WTC11 (cell line): ENCODE measurements at regions not wholly inside any gene's neighbourhood (a gene's known extent, or its start where the extent isn't known, plus 50 kb on each side); places are given as distances from the start of the nearest gene placed in this dataset.

Source experiments
- ATAC-seq: fragments of 200-7000 bp; cut with Tn5 transposase; 2 replicates; pipeline ENCODE4 v1.10.0; 2021; ENCODE audit warnings: mild to moderate bottlenecking, moderate library complexity
- CTCF ChIA-PET: fragments of 300-600 bp; sonication (Branson Sonifier 250); formaldehyde crosslinking; loops from one replicate; lab custom pipeline; 2021; ENCODE audit warnings: antibody characterized with exemption; lab: Charles Lee
- POLR2A ChIA-PET: fragments of 350-600 bp; sonication (Branson Sonifier 250); formaldehyde crosslinking; loops from one replicate; lab custom pipeline; 2021; ENCODE audit warnings: antibody characterized with exemption; lab: Charles Lee
- DNase-seq: peaks from one replicate; pipeline ENCODE4 v3.0.0; 2021; ENCODE audit warnings: low spot score
- H3K27ac Mint-ChIP-seq: 2 replicates; pipeline ENCODE4 v1.8.0; 2021; ENCODE audit warnings: mixed read lengths
- H3K27me3 Mint-ChIP-seq: 2 replicates; pipeline ENCODE4 v1.8.0; 2021; ENCODE audit warnings: low read depth, mild to moderate bottlenecking, moderate library complexity, mixed read lengths
- H3K36me3 Mint-ChIP-seq: 2 replicates; pipeline ENCODE4 v1.8.0; 2021; ENCODE audit warnings: mixed read lengths
- H3K4me1 Mint-ChIP-seq: 2 replicates; pipeline ENCODE4 v1.8.0; 2022; ENCODE audit warnings: mixed read lengths
- H3K4me3 Mint-ChIP-seq: 2 replicates; pipeline ENCODE4 v1.8.0; 2021; ENCODE audit warnings: mild to moderate bottlenecking, moderate library complexity, mixed read lengths
- H3K9me3 Mint-ChIP-seq: 2 replicates; pipeline ENCODE4 v1.8.0; 2021; ENCODE audit warnings: mixed read lengths
- CBFB ChIP-seq: sonication (generic); formaldehyde crosslinking; IDR thresholded peaks from 2 replicates; pipeline ENCODE4 v1.8.1; 2022; ENCODE audit warnings: mild to moderate bottlenecking, low read depth, missing genetic modification reagents
- CREM ChIP-seq: sonication (generic); formaldehyde crosslinking; IDR thresholded peaks from 2 replicates; pipeline ENCODE4 v1.8.1; 2022; ENCODE audit warnings: mild to moderate bottlenecking, missing genetic modification reagents, moderate library complexity
- ETV6 ChIP-seq: sonication (generic); formaldehyde crosslinking; IDR thresholded peaks from 2 replicates; pipeline ENCODE4 v1.8.1; 2022; ENCODE audit warnings: mild to moderate bottlenecking, missing genetic modification reagents
- GRHL2 ChIP-seq: fragments of 250-450 bp; sonication (Bioruptor Pico); IDR thresholded peaks from 2 replicates; pipeline ENCODE4 v1.8.0; 2022; ENCODE audit warnings: mild to moderate bottlenecking, moderate library complexity; ENCODE audit not compliant: insufficient replicate concordance, severe bottlenecking
- NR2C2 ChIP-seq: sonication (generic); formaldehyde crosslinking; IDR thresholded peaks from 2 replicates; pipeline ENCODE4 v1.8.0; 2022; ENCODE audit warnings: mild to moderate bottlenecking, missing genetic modification reagents
- PRRX2 ChIP-seq: fragments of 250-450 bp; sonication (Bioruptor Pico); IDR thresholded peaks from 2 replicates; pipeline ENCODE4 v1.8.0; 2021; ENCODE audit warnings: mild to moderate bottlenecking
- SMAD3 ChIP-seq: sonication (generic); formaldehyde crosslinking; IDR thresholded peaks from 2 replicates; pipeline ENCODE4 v1.8.0; 2022; ENCODE audit warnings: missing genetic modification reagents, mild to moderate bottlenecking, borderline replicate concordance
- SP1 ChIP-seq: sonication (generic); formaldehyde crosslinking; conservative IDR thresholded peaks from 2 replicates; pipeline ENCODE4 v1.8.1; 2022; ENCODE audit warnings: missing genetic modification reagents
- TCF7 ChIP-seq: sonication (generic); formaldehyde crosslinking; IDR thresholded peaks from 2 replicates; pipeline ENCODE4 v1.8.0; 2022; ENCODE audit warnings: mild to moderate bottlenecking, low read depth, missing genetic modification reagents, moderate library complexity
- TEAD4 ChIP-seq: sonication (generic); formaldehyde crosslinking; IDR thresholded peaks from 2 replicates; pipeline ENCODE4 v1.8.0; 2022; ENCODE audit warnings: mild to moderate bottlenecking, missing genetic modification reagents
- ZNF138 ChIP-seq: sonication (generic); formaldehyde crosslinking; conservative IDR thresholded peaks from 2 replicates; pipeline ENCODE4 v1.8.1; 2022; ENCODE audit warnings: mild to moderate bottlenecking, moderate library complexity, missing genetic modification reagents
- ZNF317 ChIP-seq: sonication (generic); formaldehyde crosslinking; IDR thresholded peaks from 2 replicates; pipeline ENCODE4 v1.8.1; 2023; ENCODE audit warnings: low read depth, mild to moderate bottlenecking, moderate library complexity, missing genetic modification reagents, borderline replicate concordance
- TF ChIP-seq, protein P1 (sequence below): fragments of 250-450 bp; sonication (Bioruptor Pico); IDR thresholded peaks from 2 replicates; pipeline ENCODE4 v1.9.0; 2021; ENCODE audit warnings: mild to moderate bottlenecking
- TF ChIP-seq, protein P2 (sequence below): sonication (generic); formaldehyde crosslinking; IDR thresholded peaks from 2 replicates; pipeline ENCODE4 v1.8.1; 2022; ENCODE audit warnings: low read depth, mild to moderate bottlenecking, moderate library complexity, missing genetic modification reagents, borderline replicate concordance
- TF ChIP-seq, protein P3 (sequence below): sonication (generic); formaldehyde crosslinking; IDR thresholded peaks from 2 replicates; pipeline ENCODE4 v1.8.0; 2022; ENCODE audit warnings: missing genetic modification reagents
- TF ChIP-seq, protein P4 (sequence below): sonication (generic); formaldehyde crosslinking; IDR thresholded peaks from 2 replicates; pipeline ENCODE4 v1.8.1; 2023; ENCODE audit warnings: mild to moderate bottlenecking, moderate library complexity, missing genetic modification reagents
- TF ChIP-seq, protein P5 (sequence below): sonication (generic); formaldehyde crosslinking; IDR thresholded peaks from 2 replicates; pipeline ENCODE4 v1.8.1; 2022; ENCODE audit warnings: mild to moderate bottlenecking, moderate library complexity, missing genetic modification reagents
- TF ChIP-seq, protein P6 (sequence below): sonication (generic); formaldehyde crosslinking; IDR thresholded peaks from 2 replicates; pipeline ENCODE4 v1.8.1; 2023; ENCODE audit warnings: mild to moderate bottlenecking, missing genetic modification reagents
- TF ChIP-seq, protein P7 (sequence below): sonication (generic); formaldehyde crosslinking; IDR thresholded peaks from 2 replicates; pipeline ENCODE4 v1.8.0; 2022; ENCODE audit warnings: mild to moderate bottlenecking, missing genetic modification reagents

DNA sequence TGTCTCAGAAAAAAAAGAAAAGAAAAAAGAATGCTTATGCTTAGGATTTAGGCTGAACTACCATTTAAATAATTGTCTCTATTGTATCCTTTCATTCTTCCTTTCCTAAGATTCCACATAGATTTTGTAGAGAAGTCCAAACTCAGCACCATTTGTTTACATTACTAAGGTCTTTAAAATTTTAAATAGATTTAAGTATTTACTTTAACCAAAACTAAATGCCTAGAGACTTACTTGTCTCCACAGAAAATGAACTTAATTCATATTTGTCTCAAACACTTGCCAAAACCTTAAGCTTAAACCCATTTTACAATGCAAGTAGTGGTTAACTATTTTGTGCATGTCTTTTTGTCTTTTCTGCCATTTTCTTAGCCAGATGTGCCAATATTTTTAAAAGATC, 54.1 kb upstream of the ABI1 start:
- H3K9me3 Mint-ChIP-seq = no peaks in the 10 kb centered on the region
- DNase-seq (no peak), ATAC-seq (no peak)
- H3K27me3 Mint-ChIP-seq = no peaks in the 10 kb centered on the region
- H3K27ac Mint-ChIP-seq = no peak overlapping the region
- CTCF ChIA-PET = no interaction called here
- H3K4me1 Mint-ChIP-seq = no peaks in the 10 kb centered on the region
- no peaks in the 10 kb centered on the region for H3K36me3 Mint-ChIP-seq
- TF ChIP-seq, protein P1, sequence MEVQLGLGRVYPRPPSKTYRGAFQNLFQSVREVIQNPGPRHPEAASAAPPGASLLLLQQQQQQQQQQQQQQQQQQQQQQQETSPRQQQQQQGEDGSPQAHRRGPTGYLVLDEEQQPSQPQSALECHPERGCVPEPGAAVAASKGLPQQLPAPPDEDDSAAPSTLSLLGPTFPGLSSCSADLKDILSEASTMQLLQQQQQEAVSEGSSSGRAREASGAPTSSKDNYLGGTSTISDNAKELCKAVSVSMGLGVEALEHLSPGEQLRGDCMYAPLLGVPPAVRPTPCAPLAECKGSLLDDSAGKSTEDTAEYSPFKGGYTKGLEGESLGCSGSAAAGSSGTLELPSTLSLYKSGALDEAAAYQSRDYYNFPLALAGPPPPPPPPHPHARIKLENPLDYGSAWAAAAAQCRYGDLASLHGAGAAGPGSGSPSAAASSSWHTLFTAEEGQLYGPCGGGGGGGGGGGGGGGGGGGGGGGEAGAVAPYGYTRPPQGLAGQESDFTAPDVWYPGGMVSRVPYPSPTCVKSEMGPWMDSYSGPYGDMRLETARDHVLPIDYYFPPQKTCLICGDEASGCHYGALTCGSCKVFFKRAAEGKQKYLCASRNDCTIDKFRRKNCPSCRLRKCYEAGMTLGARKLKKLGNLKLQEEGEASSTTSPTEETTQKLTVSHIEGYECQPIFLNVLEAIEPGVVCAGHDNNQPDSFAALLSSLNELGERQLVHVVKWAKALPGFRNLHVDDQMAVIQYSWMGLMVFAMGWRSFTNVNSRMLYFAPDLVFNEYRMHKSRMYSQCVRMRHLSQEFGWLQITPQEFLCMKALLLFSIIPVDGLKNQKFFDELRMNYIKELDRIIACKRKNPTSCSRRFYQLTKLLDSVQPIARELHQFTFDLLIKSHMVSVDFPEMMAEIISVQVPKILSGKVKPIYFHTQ (CRISPR knock-in tag) = no peak
- TF ChIP-seq CREM (CRISPR knock-in tag) (no peak), GRHL2 (no peak), NR2C2 (CRISPR knock-in tag) (no peak), ETV6 (no peak), ZNF317 (CRISPR knock-in tag) (no peak), PRRX2 (CRISPR knock-in tag) (no peak), TCF7 (CRISPR knock-in tag) (no peak), CBFB (CRISPR knock-in tag) (no peak), TEAD4 (CRISPR knock-in tag) (no peak), ZNF138 (CRISPR knock-in tag) (no peak), SMAD3 (CRISPR knock-in tag) (no peak), SP1 (CRISPR knock-in tag) (no peak)
- TF ChIP-seq, protein P2, sequence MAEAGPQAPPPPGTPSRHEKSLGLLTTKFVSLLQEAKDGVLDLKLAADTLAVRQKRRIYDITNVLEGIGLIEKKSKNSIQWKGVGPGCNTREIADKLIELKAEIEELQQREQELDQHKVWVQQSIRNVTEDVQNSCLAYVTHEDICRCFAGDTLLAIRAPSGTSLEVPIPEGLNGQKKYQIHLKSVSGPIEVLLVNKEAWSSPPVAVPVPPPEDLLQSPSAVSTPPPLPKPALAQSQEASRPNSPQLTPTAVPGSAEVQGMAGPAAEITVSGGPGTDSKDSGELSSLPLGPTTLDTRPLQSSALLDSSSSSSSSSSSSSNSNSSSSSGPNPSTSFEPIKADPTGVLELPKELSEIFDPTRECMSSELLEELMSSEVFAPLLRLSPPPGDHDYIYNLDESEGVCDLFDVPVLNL (CRISPR knock-in tag) = no peak
- TF ChIP-seq, protein P3, sequence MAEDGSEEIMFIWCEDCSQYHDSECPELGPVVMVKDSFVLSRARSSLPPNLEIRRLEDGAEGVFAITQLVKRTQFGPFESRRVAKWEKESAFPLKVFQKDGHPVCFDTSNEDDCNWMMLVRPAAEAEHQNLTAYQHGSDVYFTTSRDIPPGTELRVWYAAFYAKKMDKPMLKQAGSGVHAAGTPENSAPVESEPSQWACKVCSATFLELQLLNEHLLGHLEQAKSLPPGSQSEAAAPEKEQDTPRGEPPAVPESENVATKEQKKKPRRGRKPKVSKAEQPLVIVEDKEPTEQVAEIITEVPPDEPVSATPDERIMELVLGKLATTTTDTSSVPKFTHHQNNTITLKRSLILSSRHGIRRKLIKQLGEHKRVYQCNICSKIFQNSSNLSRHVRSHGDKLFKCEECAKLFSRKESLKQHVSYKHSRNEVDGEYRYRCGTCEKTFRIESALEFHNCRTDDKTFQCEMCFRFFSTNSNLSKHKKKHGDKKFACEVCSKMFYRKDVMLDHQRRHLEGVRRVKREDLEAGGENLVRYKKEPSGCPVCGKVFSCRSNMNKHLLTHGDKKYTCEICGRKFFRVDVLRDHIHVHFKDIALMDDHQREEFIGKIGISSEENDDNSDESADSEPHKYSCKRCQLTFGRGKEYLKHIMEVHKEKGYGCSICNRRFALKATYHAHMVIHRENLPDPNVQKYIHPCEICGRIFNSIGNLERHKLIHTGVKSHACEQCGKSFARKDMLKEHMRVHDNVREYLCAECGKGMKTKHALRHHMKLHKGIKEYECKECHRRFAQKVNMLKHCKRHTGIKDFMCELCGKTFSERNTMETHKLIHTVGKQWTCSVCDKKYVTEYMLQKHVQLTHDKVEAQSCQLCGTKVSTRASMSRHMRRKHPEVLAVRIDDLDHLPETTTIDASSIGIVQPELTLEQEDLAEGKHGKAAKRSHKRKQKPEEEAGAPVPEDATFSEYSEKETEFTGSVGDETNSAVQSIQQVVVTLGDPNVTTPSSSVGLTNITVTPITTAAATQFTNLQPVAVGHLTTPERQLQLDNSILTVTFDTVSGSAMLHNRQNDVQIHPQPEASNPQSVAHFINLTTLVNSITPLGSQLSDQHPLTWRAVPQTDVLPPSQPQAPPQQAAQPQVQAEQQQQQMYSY (CRISPR knock-in tag) = no peak
- TF ChIP-seq, protein P4, sequence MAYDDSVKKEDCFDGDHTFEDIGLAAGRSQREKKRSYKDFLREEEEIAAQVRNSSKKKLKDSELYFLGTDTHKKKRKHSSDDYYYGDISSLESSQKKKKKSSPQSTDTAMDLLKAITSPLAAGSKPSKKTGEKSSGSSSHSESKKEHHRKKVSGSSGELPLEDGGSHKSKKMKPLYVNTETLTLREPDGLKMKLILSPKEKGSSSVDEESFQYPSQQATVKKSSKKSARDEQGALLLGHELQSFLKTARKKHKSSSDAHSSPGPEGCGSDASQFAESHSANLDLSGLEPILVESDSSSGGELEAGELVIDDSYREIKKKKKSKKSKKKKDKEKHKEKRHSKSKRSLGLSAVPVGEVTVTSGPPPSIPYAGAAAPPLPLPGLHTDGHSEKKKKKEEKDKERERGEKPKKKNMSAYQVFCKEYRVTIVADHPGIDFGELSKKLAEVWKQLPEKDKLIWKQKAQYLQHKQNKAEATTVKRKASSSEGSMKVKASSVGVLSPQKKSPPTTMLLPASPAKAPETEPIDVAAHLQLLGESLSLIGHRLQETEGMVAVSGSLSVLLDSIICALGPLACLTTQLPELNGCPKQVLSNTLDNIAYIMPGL (CRISPR knock-in tag) = no peak
- TF ChIP-seq, protein P5, sequence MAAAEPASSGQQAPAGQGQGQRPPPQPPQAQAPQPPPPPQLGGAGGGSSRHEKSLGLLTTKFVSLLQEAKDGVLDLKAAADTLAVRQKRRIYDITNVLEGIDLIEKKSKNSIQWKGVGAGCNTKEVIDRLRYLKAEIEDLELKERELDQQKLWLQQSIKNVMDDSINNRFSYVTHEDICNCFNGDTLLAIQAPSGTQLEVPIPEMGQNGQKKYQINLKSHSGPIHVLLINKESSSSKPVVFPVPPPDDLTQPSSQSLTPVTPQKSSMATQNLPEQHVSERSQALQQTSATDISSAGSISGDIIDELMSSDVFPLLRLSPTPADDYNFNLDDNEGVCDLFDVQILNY = no peak
- TF ChIP-seq, protein P6, sequence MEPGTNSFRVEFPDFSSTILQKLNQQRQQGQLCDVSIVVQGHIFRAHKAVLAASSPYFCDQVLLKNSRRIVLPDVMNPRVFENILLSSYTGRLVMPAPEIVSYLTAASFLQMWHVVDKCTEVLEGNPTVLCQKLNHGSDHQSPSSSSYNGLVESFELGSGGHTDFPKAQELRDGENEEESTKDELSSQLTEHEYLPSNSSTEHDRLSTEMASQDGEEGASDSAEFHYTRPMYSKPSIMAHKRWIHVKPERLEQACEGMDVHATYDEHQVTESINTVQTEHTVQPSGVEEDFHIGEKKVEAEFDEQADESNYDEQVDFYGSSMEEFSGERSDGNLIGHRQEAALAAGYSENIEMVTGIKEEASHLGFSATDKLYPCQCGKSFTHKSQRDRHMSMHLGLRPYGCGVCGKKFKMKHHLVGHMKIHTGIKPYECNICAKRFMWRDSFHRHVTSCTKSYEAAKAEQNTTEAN (CRISPR knock-in tag) = no peak
- TF ChIP-seq, protein P7, sequence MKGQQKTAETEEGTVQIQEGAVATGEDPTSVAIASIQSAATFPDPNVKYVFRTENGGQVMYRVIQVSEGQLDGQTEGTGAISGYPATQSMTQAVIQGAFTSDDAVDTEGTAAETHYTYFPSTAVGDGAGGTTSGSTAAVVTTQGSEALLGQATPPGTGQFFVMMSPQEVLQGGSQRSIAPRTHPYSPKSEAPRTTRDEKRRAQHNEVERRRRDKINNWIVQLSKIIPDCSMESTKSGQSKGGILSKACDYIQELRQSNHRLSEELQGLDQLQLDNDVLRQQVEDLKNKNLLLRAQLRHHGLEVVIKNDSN (CRISPR knock-in tag) = no peak
- POLR2A ChIA-PET = no interaction called here
- H3K4me3 Mint-ChIP-seq = no peak overlapping the region
